Upper lobe of left lung (tissue), 4 donors: ENCODE measurements at regions not wholly inside any gene's neighbourhood (a gene's known extent, or its start where the extent isn't known, plus 50 kb on each side); places are given as distances from the start of the nearest gene placed in this dataset.

Experiments used
- CTCF ChIP-seq, 6 experiments: fragments of 450-650 bp in 4 of 6; fragments of 200-600 bp in 2 of 6; sonication (generic) in 2 of 6; IDR thresholded peaks; one replicate each; pipeline ENCODE4 v1.5.1; 2016 to 2019; ENCODE audit warnings: antibody characterized with exemption in 6 of 6
- EP300 ChIP-seq, 4 donors: sonication (generic); formaldehyde crosslinking; IDR thresholded peaks; one replicate each; pipeline ENCODE4 v1.5.1; 2017; ENCODE audit warnings: antibody characterized with exemption in 4 of 4, control low read depth in 2 of 4
- POLR2A ChIP-seq, 4 donors: fragments of 450-650 bp; IDR thresholded peaks; one replicate each; pipeline ENCODE4 v1.5.1; 2016 to 2017; ENCODE audit warnings: antibody characterized with exemption in 4 of 4, mild to moderate bottlenecking in 2 of 4
- POLR2AphosphoS5 ChIP-seq, 2 donors: sonication (generic); formaldehyde crosslinking; IDR thresholded peaks; one replicate each; pipeline ENCODE4 v1.5.1; 2017; ENCODE audit warnings: antibody characterized with exemption in 2 of 2

- TF ChIP-seq CTCF (IDR thresholded peaks at IDR 0.05) (no peak), EP300 (IDR thresholded peaks at IDR 0.05) (no peak), POLR2A (IDR thresholded peaks at IDR 0.05) (no peak), POLR2AphosphoS5 (IDR thresholded peaks at IDR 0.05) (no peak)
Observed at GRCh38 chr2:65522922-65523321, 90.5 kb upstream of the SPRED2 start.
